SHP77 (cell line): ENCODE measurements at regions not wholly inside any gene's neighbourhood (a gene's known extent, or its start where the extent isn't known, plus 50 kb on each side); places are given as distances from the start of the nearest gene placed in this dataset.
"Not testable (repeated sequence)": the region's sequence is repeated elsewhere in the genome, so short reads cannot be mapped to it uniquely, and the experiment has no call there.

ENCODE experiments used
- DNase-seq, 2 experiments: peaks; one replicate each; lab custom pipeline; 2025; lab: John Stamatoyannopoulos, UW

DNA sequence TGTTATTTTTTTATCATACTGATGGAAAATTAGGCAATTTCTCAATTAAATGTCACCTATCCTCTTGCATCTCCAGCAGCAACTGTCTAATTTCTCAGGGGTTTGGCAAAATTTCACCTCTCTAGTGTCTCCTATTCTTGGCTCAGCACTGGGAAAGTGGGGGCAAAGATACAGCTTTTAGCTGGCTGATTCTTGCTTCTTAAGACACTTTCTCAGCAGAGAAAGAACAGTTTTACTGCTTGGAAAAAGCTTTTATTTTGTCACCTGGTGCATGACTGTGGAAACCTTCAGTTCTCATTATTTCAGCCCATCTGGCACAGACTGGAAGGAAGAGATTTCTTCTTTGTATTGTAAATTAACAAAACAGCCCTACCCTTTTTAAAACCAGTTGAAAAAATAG lies 283.6 kb upstream of the SGCD start:
- no peak for DNase-seq

DNA sequence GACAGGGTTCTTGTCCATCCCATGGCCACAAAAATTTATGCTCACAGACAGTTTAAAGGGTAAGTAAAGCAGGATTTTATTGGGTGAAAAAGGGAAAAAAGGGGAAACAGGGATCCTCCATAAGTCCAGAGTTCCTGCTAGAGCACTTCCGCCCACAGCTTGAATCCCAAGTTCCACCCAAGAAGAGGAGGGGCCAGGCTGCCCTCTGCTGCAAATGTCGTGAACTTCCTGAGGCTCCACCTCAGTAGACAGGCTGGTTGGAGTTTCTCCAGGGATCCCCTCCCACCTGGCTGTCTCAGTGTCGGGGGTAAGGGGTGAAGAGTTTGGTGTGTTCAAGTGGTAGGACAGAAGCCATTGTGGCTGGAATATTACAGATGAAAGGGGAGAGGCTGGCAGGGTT lies 275.0 kb upstream of the SGCD start:
- DNase-seq: no peak

DNA sequence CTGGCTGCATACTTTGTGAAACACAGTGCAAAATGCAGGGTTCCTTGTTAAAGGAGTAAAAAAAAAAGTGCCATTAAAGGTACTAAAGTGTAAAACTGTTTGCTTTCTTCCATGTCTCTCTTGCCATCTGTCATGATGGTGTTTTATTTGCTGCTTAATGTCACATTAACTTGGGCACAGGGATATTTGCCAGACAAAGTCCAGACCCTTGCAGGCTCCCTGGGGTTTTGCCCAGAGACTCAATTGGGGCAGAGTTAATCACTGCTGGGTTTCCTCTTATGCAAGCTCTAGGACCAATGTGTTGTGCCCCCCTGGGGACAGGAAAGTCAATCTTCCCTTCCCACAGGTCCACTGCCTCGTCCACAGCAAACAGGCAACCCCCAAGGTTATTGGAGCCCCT lies 274.3 kb upstream of the SGCD start:
- no peak for DNase-seq

DNA sequence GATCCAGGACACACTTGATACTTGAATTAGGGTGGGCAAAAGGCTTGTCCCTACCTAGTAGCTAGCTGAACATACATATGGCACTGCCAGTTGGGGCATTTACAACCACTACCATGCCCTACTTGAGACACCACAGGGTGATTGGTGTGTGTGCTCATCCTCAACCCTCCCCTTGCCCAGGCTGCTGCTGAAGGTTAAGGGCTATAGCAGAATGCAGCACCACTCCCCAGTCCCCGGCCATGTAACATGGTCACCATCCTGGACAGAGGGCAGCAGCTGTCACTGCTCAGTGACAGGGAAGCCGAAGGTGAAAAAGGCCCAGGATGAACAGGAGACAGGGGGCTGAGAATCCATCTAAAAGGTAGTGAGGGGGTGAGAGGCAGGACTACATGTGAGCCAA lies 273.9 kb upstream of the SGCD start:
- no peak for DNase-seq

DNA sequence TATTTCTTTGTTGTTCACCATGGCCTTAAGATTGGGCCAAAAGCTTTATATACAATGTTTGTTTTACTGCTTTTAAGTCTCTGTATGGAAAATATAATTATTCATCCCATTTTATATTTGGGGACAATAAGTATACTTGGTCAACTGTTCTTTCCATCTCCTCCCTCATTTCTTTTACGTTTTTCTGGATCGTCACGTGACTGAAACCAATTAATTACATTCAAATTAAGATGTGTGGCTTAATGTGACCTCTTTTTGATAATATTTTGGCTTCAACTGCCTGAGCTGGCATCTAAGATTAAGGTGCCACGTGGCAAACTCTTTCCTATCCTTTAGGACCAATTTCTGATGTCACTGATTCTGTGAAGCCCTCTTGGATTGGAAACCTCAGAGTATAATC lies 250.1 kb upstream of the SGCD start:
- DNase-seq: no peak

DNA sequence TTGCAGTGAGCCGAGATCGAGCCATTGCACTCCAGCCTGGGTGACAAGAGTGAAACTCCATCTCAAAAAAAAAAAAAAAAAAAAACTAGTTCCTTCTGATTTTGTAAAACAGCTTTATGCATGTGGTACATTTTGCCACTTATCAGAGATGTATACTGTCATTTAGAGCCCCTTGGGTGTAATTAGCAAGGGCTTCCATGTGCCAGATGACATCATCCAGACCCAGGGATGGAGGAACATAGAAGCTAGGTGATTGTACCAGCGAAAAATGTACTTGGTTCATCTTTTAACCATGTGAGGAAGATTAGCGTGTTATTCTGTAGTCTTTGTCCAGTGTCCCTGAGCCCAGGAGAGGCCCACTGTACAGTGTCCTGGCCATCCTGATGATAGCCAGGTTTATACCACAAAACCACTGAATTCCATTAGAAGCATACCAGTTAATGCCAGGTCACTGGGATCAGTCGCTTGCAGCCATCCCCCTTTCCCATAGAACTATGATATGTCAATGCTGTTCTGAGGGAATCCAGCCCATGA lies 239.3 kb upstream of the SGCD start:
- DNase-seq: no peak

DNA sequence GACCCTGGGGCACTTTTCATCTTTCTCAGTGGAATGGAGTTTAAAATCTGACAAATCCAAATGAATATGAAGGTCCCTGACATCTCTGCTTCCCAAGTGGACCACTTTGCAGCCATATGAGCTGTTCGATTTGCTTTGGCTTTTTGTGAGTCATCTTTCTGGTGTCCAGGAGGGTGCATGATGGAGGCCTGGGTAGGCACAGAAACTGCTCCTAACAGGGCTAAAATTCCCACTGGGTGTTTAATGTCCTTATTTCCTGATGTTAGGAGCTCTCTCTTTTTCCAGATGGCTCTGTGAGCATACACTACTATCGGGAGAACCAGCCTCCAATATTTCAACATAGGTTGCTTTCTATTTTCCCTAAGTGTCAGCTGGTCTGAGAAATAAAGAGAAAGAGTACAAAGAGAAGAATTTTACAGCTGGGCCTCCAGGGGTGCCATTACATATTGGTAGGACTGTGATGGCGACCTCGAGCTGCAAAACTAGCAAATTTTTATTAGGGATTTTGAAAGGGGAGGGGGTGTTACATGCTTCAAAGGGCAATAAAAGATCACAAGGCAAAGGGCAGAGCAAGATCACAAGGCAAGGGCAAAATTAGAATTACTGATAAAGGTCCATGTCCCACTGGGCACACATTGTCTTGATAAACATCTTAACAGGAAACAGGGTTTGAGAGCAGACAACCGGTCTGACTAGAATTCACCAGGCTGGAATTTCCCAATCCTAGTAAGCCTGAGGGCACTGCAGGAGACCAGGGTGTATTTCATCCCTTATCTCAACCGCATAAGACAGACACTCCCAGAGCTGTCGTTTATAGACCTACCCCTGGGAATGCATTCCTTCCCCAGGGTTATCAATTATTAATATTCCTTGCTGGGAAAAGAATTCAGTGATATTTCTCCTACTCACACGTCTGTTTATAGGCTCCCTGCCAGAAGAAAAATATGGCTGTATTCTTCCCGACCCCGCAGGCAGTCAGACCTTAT lies 236.7 kb upstream of the SGCD start:
- DNase-seq: not testable (repeated sequence)

DNA sequence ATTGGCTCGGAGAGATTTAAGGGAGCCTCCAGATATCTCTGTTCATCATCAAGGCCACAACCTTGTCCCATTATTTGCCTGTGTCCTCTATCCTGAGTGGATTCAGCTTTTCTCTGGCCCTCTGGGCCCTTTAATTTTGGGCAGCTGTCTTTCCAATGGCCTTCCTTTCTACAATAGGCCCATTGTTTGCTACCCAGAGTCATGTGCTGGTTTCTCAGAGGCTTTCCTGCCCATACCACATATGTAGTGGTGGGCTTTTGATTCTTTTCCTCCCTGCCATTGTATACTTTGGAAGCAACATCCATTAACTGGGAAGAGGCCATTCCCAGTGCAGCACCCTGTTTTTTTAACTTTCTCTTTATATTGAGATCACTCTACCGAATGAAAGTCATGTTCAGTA lies 233.9 kb upstream of the SGCD start:
- DNase-seq: no peak

DNA sequence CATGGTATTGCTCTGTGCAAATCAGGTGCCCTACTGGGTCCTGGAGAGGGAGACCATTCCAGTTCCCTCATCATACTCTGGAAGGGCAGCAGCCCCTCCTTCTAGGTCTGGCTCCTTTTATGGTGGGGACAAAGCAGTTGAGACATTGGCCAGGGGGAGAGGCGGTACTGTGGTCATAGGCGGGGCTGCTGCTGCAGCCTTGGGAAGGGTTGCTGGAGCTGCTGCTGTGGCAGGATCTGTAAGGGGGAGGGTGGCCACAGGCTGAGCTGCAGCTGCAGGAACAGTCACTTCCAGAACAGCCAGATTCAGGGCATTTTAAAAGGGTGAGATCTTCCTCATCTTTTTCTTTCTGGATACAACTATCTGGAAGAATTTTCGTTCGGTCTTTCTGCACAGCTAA lies 233.0 kb upstream of the SGCD start:
- no peak for DNase-seq

DNA sequence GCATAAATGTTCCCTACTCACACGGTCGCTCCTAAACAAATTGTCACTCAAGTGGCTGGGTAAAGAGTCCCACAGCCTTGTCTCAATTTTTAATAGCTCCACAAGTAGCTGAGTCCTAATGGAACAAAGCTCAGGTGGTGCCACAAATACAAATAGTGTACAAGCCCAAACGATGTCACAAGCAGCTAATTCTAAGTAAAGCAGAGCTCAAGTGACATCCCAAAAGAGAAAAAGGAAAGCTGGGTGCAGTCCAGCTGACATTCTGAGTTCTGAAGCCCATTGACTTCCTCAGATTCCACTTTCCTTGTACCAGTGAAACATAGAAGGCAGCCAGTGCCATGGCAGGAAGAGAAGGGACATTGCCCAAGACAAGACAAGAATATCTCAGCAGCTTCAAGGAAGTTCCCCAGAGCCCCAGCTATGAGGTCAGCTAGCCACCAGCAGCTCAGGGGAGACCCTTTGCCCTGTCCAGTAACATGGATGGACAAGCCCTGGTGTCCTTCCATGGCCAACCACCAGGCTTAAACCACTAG lies 231.2 kb upstream of the SGCD start:
- DNase-seq: no peak

DNA sequence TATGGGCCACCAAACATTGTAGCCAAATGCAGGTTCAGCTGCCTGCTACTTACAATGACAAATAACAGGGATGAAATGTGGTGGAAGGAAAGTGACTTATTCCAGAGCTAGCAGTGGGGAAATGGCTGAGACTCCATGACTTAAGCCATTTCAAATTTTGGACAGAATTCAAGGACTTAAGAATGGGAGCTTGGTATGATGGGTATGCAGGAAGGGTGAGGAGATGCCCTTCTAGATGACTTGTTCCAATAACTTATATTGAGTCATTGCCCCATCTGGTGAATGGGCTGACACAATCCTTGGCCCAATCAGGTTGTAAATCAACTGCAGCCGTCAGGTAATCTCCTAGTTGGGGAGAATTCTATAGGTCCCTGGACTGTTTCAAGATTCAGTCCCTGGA lies 230.7 kb upstream of the SGCD start:
- DNase-seq: no peak

DNA sequence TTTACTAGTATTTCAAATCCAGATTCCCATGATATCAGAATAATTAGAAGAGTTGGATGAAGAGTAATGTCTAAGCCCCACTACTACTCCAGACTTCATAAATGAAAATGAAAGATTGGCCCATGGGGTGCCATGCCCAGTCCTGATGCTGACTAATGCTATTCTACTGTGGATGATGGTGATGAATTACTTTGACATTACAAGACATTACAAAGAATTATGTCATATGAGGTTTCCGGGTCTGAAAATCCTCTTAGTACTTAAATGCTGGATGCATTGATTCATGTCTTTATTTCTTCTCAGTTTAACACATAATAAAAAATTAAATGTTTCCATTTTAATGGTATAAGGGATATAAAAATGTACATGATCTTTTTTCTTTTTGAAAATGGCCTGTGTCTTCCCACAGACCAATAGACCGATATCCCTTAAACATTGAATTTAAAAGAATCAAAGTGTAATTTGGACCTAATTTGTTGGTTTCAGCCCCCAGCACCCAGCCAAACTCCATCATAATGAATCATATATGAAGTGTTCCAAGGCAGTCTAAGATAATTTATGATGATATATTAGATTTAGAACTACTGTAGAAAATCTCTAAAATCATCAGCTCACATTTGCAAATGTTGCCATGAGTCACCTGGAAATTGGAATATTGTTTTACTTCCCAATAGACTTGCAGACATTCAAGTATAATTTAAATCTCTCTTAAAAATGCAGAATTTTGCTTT lies 223.6 kb upstream of the SGCD start:
- DNase-seq: no peak

DNA sequence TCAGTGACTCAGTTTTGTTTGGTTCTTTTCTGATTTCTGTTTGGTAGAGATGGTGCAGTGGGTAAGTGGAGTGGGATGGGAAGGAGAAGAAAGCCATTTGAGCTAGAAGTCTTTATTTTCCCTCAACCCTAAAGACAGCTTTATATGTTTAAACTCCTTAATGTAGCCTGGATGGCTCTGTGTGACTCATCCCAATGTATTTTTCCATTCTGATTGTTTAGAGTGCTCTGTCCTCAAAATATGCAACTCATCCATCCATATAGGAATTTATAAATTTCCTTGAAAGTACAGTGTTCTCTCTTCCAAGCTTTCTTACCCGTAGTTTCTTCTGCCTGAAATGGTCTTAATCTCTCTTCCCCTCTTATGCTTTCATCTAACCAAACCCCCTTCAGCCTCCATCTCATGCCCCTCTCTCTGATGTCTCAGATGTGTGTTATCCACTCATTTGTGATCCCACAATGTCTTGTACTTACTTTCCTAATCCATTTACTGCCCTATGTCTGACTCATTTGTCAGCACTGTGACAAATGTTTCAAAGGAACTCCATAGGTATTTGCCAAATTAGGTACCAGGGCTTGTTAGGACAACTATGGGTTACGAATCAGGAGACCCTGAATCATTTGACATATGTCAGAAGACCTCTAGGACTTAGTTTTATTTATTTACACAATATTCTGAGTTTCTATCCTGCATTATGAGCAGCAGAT lies 217.5 kb upstream of the SGCD start:
- no peak for DNase-seq

DNA sequence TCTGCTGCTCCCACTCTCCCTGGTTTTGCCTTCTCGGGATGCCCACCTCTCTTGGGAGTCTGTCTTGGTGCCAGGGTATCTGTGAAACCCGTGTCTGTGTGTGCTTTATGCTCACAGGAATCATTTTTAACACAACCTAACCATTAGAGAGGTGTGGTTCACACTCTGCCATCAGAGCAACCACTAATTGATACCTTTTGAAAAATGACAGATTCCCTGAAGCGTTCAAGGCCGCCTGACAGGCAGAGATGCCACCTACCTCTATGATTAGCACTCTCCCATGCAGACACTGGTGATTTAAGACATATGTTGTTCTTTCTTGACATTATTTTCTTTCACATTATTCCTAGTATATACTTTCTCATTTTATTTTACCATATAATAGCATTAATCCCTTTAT lies 207.3 kb upstream of the SGCD start:
- no peak for DNase-seq

DNA sequence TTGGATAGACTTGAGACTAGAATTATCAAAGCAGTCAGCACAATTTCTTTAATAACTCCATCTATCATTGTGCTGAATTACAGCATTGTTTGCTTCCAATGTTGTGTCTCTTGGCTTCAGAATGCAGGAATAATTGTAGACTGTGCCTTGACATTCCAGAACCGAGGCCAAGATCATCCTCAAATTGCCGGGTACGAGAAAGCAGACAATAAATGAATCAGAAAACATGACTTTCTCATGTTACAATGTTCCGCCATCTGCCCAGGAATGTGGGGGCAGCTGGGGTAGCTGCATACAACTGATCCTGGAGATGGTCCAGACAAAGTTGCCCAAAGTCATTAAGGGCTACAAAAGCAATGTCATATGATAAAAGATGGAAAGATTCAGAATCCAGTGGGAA lies 206.2 kb upstream of the SGCD start:
- no peak for DNase-seq

DNA sequence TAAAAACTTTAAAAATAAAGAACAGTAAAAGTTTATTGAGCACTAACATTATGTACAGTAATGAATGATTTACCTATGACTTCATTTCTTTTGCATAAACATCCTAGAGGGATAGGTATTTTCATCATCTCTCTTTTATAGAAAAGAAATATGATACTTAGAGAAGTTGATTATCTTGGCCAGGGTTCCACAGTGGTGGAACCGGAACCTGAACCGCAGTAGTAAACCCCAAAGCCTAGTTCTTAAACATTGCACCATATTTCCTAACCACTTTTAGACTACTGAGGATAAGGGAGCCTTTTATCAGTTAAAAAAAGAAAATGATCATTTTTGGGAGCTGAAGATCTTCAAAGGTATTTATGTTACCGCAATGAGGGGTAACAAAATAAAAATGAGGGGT lies 205.7 kb upstream of the SGCD start:
- DNase-seq: no peak

DNA sequence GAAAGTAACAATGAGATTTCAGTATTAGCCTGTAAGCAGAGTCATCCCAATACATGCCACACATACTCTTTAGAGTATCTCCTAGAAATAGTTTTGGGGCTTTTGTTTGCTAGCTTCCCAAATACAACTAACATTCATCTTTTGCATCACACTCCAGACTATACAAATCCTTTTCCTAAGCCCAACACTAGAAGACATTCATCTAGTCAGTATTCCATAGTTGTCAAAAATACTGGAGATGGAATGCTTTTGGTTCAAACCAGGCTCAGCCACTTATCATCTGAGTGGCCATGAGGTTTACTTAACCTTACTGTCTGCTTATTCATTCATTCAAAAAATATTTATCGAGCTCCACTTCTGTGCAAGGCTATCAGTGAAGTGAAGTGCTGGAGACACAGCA lies 205.1 kb upstream of the SGCD start:
- no peak for DNase-seq

DNA sequence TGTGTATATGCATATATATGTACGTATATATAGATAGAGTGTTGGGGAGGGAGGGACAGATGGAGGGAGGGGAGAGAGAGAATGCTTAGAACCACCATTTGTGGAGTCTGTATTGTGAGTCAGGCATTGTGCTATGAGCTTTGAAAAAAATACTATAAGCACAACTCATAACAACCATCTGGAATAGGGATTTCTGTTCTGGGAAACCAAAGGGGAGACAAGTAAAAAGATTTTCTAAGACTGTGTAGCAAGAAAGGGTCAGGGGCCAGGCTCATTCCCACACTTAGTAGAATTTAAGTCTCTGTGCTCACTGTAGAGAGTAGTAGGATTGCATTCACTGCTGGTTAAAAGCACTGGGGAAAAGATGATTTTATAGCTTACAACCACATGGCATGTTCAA lies 202.3 kb upstream of the SGCD start:
- DNase-seq: no peak

DNA sequence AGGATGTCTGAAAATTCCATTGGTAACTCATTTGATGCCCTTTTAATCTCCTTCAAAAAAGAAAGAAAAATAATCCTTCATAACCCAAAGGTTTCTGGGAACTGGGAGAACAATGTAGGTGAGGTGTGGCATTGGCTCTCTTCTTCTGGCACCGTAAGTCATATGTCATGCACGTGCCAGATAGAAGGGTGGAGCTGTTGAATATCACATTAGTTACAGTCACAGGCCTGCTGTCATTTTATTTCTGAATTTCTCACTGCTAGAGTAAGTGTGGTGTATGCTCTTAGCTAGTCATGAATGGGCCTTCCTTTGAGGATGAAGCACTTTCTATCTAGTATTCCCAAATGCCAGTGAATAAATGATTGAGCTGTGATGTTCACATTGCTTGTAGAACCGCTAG lies 201.8 kb upstream of the SGCD start:
- no peak for DNase-seq

DNA sequence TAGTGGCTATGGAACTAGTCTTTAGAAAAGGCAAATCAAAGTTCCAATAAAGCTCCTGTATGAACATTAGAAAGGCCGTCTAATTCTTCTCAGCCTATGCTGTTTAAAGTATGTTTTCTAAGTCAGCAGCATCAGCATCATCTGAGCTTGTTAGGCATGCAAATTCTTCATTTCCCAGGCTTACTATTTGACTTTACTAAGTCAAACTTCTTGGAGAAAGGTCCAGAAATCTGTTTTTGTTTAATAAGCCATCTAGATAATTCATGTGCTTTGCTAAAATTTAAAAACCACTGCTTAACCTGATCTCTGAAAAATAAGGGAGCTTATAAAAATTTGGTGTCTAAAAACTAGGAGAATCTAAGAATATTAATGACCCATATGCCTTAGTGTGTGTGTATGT lies 200.2 kb upstream of the SGCD start:
- DNase-seq: no peak

DNA sequence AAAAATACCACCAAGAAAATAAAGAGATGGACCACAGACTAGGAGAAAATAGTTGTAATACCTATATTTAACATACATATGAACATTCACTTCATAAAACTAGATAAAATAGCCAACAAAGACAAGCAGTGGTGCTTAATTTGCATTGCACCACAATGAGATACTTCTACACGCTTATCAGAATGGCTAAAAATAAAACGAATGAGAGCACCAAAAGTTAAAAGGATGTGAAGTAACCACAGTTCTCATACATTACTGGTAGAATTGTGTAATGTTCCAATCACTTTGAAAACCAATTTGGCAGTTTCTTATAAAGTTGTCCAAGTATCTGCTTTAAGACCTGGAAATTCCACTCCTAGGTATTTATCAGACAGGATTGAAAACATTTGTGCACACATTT lies 198.9 kb upstream of the SGCD start:
- no peak for DNase-seq

DNA sequence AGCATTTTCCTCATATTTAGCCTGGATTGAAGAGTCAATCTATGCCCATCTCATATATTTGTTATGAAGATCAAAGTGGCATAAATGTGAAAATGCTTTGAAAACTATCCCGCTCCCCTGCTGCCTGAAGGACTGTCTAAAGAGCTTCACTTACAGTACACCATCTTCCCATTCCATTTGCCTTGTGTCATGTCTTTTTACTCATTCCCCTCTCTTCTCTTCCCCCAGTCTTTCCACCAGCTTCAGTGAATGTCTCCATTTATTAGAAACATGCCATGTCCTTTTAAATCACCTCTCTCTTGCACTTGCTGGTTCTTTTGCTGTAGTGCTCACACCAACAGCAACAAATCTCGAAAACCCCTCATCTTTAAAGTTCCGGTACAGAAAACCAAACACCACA lies 192.7 kb upstream of the SGCD start:
- DNase-seq: no peak
